ENCODE measurements at regions not wholly inside any gene's neighbourhood (a gene's known extent, or its start where the extent isn't known, plus 50 kb on each side); places are given as distances from the start of the nearest gene placed in this dataset.

GRCh38 chr13:77448689-77449088 lies 86.8 kb upstream of the SCEL start:
- H3K27ac ChIP-seq (ENCODE audit: low read length) = no peak overlapping the region
- no peaks in the 10 kb centered on the region for H3K79me2 ChIP-seq (ENCODE audit: low read length)
- no peaks in the 10 kb centered on the region for H3K9me2 ChIP-seq (replicated peaks; ENCODE audit: low read length)
- H3K4me3 ChIP-seq (ENCODE audit: low read length) = no peak overlapping the region
- no peak for DNase-seq
- no peaks in the 10 kb centered on the region for H3K36me3 ChIP-seq (ENCODE audit: low read depth, low read length)
- no peak overlapping the region for H3K4me2 ChIP-seq (ENCODE audit: low read length)
- BruUV-seq (replicated peaks) = no TSS peak
- ATAC-seq = no peak
- intact Hi-C loops (cut with micrococcal nuclease) = no loop called here
- no peak overlapping the region for H3K9ac ChIP-seq (ENCODE audit: low read length)
- H3F3A ChIP-seq (ENCODE audit: low read length, unreplicated experiment) = no peaks in the 10 kb centered on the region
- POLR2A ChIA-PET (ENCODE audit: unreplicated experiment) = no interaction called here
- no peak overlapping the region for H2AFZ ChIP-seq (ENCODE audit: low read length)
- TF ChIP-seq CTCF (conservative IDR thresholded peaks at IDR 0.05; ENCODE audit: low read depth, low read length) = no peak
- TF ChIP-seq EZH2 (IDR thresholded peaks at IDR 0.05; ENCODE audit: low read length, unreplicated experiment) = no peak
- no peak for TF ChIP-seq EZH2phosphoT487 (IDR thresholded peaks at IDR 0.05; ENCODE audit: borderline replicate concordance, low read length)
- CTCF ChIA-PET = no interaction called here
- H3K9me3 ChIP-seq (ENCODE audit: low read length) = no peaks in the 10 kb centered on the region
- no peaks in the 10 kb centered on the region for H4K20me1 ChIP-seq (ENCODE audit: low read length)
- H3K4me1 ChIP-seq (ENCODE audit: insufficient read depth, low read length) = no peaks in the 10 kb centered on the region
- H3K27me3 ChIP-seq (ENCODE audit: low read length) = no peaks in the 10 kb centered on the region

DNA sequence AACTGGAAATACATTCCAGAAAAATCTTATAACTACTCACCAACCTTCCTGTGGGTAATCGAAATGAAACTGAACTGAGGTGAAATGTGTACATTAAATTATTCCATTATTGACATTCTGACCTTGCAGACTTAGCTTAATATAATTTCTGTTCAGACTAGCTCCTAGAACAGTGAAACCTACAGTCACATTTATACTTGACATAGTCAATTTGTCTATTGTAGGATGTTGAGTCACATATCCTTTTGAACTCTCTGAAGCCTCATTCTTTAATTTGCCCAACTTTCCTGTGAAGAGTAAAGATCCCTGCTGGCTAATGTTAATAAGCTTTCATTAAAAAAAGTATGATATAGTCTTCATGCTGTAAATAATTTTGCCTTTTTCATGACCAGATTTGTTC lies 92.0 kb upstream of the SCEL start:
- no peak overlapping the region for H3K27ac ChIP-seq (ENCODE audit: low read length)
- POLR2A ChIA-PET (ENCODE audit: unreplicated experiment) = no interaction called here
- ATAC-seq = no peak
- no peaks in the 10 kb centered on the region for H3K36me3 ChIP-seq (ENCODE audit: low read depth, low read length)
- CTCF ChIA-PET = no interaction called here
- no peak overlapping the region for H2AFZ ChIP-seq (ENCODE audit: low read length)
- H3K9me2 ChIP-seq (replicated peaks; ENCODE audit: low read length) = no peaks in the 10 kb centered on the region
- no peak for DNase-seq
- H3K4me1 ChIP-seq (ENCODE audit: insufficient read depth, low read length) = no peaks in the 10 kb centered on the region
- H3K79me2 ChIP-seq (ENCODE audit: low read length) = no peaks in the 10 kb centered on the region
- no peak overlapping the region for H3K4me3 ChIP-seq (ENCODE audit: low read length)
- no peak overlapping the region for H3K9ac ChIP-seq (ENCODE audit: low read length)
- no peak overlapping the region for H3K4me2 ChIP-seq (ENCODE audit: low read length)
- no peaks in the 10 kb centered on the region for H3K27me3 ChIP-seq (ENCODE audit: low read length)
- no peak for TF ChIP-seq CTCF (conservative IDR thresholded peaks at IDR 0.05; ENCODE audit: low read depth, low read length)
- no peak for TF ChIP-seq EZH2phosphoT487 (IDR thresholded peaks at IDR 0.05; ENCODE audit: borderline replicate concordance, low read length)
- no peak for TF ChIP-seq EZH2 (IDR thresholded peaks at IDR 0.05; ENCODE audit: low read length, unreplicated experiment)
- no peaks in the 10 kb centered on the region for H3F3A ChIP-seq (ENCODE audit: low read length, unreplicated experiment)
- intact Hi-C loops (cut with micrococcal nuclease) = no loop called here
- H4K20me1 ChIP-seq (ENCODE audit: low read length) = no peaks in the 10 kb centered on the region
- BruUV-seq (replicated peaks) = no TSS peak
- no peaks in the 10 kb centered on the region for H3K9me3 ChIP-seq (ENCODE audit: low read length)

GRCh38 chr13:77437267-77437666 lies 98.2 kb upstream of the SCEL start:
- H3F3A ChIP-seq (ENCODE audit: low read length, unreplicated experiment) = no peaks in the 10 kb centered on the region
- no peaks in the 10 kb centered on the region for H3K9me3 ChIP-seq (ENCODE audit: low read length)
- H3K9me2 ChIP-seq (replicated peaks; ENCODE audit: low read length) = no peaks in the 10 kb centered on the region
- H3K79me2 ChIP-seq (ENCODE audit: low read length) = no peaks in the 10 kb centered on the region
- H2AFZ ChIP-seq (ENCODE audit: low read length) = no peak overlapping the region
- POLR2A ChIA-PET (ENCODE audit: unreplicated experiment) = no interaction called here
- no peaks in the 10 kb centered on the region for H3K36me3 ChIP-seq (ENCODE audit: low read depth, low read length)
- no peak for ATAC-seq
- H3K4me3 ChIP-seq (ENCODE audit: low read length) = no peak overlapping the region
- CTCF ChIA-PET = no interaction called here
- H3K4me2 ChIP-seq (ENCODE audit: low read length) = no peak overlapping the region
- H3K4me1 ChIP-seq (ENCODE audit: insufficient read depth, low read length) = no peaks in the 10 kb centered on the region
- H3K27me3 ChIP-seq (ENCODE audit: low read length) = no peaks in the 10 kb centered on the region
- no peak overlapping the region for H3K27ac ChIP-seq (ENCODE audit: low read length)
- intact Hi-C loops (cut with micrococcal nuclease) = no loop called here
- no peak overlapping the region for H3K9ac ChIP-seq (ENCODE audit: low read length)
- H4K20me1 ChIP-seq (ENCODE audit: low read length) = no peaks in the 10 kb centered on the region
- no TSS peak for BruUV-seq (replicated peaks)
- no peak for DNase-seq
- TF ChIP-seq EZH2 (IDR thresholded peaks at IDR 0.05; ENCODE audit: low read length, unreplicated experiment) (no peak), CTCF (conservative IDR thresholded peaks at IDR 0.05; ENCODE audit: low read depth, low read length) (no peak), EZH2phosphoT487 (IDR thresholded peaks at IDR 0.05; ENCODE audit: borderline replicate concordance, low read length) (no peak)

All from PC-3 (cell line).